Activated T-cell treated with anti-CD3 and anti-CD28 coated beads, Interleukin-2, amount 50 U/mL, for 24 hours (primary cell): ENCODE measurements at regions not wholly inside any gene's neighbourhood (a gene's known extent, or its start where the extent isn't known, plus 50 kb on each side); places are given as distances from the start of the nearest gene placed in this dataset.

Experiments
- DNase-seq: peaks from one replicate; pipeline ENCODE4 v3.0.0-alpha.2; 2020
- H3K27ac Mint-ChIP-seq: 2 replicates; pipeline ENCODE4 v1.8.0; 2020; ENCODE audit warnings: mild to moderate bottlenecking, mixed read lengths
- H3K27me3 Mint-ChIP-seq: 2 replicates; pipeline ENCODE4 v1.8.0; 2020; ENCODE audit warnings: mixed read lengths
- H3K36me3 Mint-ChIP-seq: 2 replicates; pipeline ENCODE4 v1.8.0; 2020; ENCODE audit warnings: low read depth, mixed read lengths
- H3K4me1 Mint-ChIP-seq: 2 replicates; pipeline ENCODE4 v1.8.0; 2020; ENCODE audit warnings: low read depth, mixed read lengths
- H3K4me3 Mint-ChIP-seq: 2 replicates; pipeline ENCODE4 v1.8.0; 2020; ENCODE audit warnings: mild to moderate bottlenecking, moderate library complexity, mixed read lengths
- H3K9me3 Mint-ChIP-seq: 2 replicates; pipeline ENCODE4 v1.8.0; 2020; ENCODE audit warnings: mixed read lengths

DNA sequence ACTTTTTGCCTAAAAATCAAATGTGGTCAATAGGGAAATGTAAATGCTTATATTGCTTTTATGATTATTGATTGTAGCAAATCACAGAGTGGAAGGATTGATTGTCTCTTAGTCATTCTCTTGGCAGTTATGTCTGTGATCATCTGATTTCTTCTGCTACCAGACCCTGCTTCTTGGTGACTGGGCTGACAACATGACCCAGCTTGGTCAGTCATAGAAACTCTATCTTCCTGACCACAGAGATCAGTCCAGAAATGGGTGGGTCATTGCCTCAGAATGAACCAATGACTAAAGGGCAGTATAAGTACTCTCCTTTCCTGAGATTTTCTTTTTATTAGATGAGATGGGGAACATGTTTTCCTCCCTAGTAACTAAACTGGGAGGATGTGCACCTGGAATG, 87.6 kb downstream of the MAIP1 start:
- H3K4me1 Mint-ChIP-seq, result no peaks in the 10 kb centered on the region
- peaks cover 18% of the 10 kb centered on the region for H3K27me3 Mint-ChIP-seq
- peaks cover 18% of the 10 kb centered on the region for H3K9me3 Mint-ChIP-seq
- no peak for DNase-seq
- H3K36me3 Mint-ChIP-seq, result no peaks in the 10 kb centered on the region
- H3K27ac Mint-ChIP-seq, result no peak overlapping the region
- no peak overlapping the region for H3K4me3 Mint-ChIP-seq

DNA sequence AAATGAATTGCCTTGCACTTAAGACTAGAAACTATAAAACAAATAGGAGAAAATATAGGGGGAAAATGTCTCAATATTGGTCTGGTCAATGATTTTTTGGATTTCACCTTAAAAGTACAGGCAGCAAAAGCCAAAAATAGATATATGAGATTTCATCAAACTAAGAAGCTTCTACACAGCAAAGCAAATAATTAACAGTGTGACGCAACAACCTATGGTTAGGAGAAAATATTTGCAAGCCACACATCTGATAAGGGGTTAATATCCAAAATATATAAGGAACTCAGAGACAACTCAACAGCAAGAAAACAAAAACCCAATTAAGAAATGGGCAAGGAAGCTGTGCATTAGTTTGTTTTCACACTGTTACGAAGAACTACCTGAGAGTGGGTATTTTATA, 89.1 kb downstream of the MAIP1 start:
- DNase-seq, result no peak
- no peak overlapping the region for H3K27ac Mint-ChIP-seq
- no peaks in the 10 kb centered on the region for H3K36me3 Mint-ChIP-seq
- H3K4me1 Mint-ChIP-seq, result no peaks in the 10 kb centered on the region
- peaks cover 18% of the 10 kb centered on the region for H3K9me3 Mint-ChIP-seq
- peaks cover 23% of the 10 kb centered on the region for H3K27me3 Mint-ChIP-seq
- H3K4me3 Mint-ChIP-seq, result no peak overlapping the region

DNA sequence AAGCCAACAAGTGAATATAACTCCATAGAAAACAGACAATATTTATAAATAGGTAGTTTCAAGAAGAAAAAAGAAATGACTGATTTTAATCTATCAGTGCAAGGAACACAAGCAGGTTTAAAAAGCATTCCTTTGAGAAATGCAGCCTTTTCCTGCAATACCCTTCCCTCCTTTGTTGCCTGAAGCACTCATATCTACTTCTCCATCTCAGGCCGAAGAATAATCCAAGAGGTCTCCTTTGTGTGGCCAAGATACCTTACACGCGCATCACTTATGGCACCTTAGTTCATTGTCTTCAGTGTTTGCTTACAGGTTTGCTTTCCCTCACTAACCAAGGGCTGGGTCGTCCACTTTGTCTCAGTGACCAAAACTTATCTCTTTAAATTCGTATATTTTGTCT, 93.0 kb downstream of the MAIP1 start:
- H3K27ac Mint-ChIP-seq, result no peak overlapping the region
- no peaks in the 10 kb centered on the region for H3K4me1 Mint-ChIP-seq
- H3K9me3 Mint-ChIP-seq, result peaks cover 18% of the 10 kb centered on the region
- DNase-seq, result no peak
- H3K36me3 Mint-ChIP-seq, result no peaks in the 10 kb centered on the region
- no peak overlapping the region for H3K4me3 Mint-ChIP-seq
- peaks cover 31% of the 10 kb centered on the region for H3K27me3 Mint-ChIP-seq

DNA sequence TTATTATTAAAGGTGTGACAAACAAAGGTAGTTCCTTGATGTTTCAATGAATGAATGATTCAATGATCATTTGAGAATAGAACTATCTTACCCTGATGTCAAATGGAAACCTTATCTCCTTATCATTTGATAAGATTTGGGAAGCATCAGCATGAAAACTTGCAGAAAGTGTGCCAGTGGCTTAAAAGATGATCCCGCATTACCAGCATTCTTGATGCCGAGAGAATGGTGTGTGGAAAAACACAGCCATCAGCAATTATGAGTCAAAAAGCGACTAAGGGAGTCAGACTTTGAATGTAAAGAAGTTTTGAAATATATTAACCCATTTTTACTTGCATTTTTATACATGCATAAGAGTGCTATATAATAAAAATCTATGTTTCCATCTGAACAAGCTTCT, 93.7 kb downstream of the MAIP1 start:
- Mint-ChIP-seq H3K36me3 (no peaks in the 10 kb centered on the region), H3K4me3 (no peak overlapping the region), H3K27me3 (peaks cover 34% of the 10 kb centered on the region), H3K9me3 (peaks cover 16% of the 10 kb centered on the region), H3K27ac (no peak overlapping the region), H3K4me1 (no peaks in the 10 kb centered on the region)
- DNase-seq, result no peak

DNA sequence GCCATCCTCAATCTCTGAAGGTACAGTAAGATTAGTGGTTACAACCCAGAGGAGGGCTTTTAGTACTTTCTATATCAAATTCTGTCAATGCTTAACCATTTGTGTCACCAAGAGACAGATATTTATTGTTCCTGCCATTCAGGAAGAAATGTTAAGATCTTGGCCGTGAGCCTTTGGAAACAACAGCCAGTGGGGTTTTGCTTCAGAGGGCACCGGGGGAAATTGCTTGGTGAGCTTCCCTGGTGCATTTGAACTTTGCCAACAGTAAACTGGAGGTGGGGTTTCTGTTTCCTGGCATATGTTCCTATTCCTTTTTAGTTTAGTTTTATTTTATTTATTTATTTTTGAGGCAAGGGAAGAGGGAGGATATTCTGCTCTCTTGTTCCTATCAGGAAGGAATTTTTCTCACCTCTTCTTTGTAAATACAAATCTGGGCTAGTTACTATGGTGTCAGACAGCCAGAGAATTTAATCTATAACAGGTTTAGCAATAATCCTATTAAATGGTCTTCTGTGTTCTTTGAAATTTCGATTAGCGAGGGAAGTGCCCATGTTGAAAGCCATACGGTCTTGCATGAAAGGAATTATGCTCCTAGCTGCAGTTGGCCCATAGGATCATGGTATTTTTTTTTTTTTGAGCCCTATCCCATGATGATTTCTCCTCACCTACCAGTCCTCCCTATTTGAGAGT, 95.7 kb downstream of the MAIP1 start:
- peaks cover 47% of the 10 kb centered on the region for H3K27me3 Mint-ChIP-seq
- no peak for DNase-seq

DNA sequence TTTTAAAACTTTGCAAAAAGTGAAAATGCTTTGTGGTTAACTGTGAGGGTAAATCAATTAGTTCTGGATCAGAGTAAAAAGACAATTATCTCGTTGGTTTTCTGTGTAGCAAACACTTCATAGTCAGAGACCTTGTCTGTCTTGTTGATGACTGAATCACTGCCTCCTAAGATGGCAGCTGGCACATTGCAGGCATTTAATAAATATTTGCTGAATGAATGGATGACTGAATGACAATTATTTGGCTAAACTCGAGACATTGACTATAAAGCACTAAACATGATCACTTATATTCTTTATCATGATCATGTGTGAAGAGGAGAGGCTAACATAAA, 96.2 kb downstream of the MAIP1 start:
- no peaks in the 10 kb centered on the region for H3K4me1 Mint-ChIP-seq
- peaks cover 52% of the 10 kb centered on the region for H3K27me3 Mint-ChIP-seq
- no peaks in the 10 kb centered on the region for H3K36me3 Mint-ChIP-seq
- DNase-seq, result no peak
- H3K9me3 Mint-ChIP-seq, result peaks cover 4% of the 10 kb centered on the region
- no peak overlapping the region for H3K27ac Mint-ChIP-seq
- H3K4me3 Mint-ChIP-seq, result no peak overlapping the region

More for the DNA sequence above, 95.7 kb downstream of the MAIP1 start:
- no peaks in the 10 kb centered on the region for H3K36me3 Mint-ChIP-seq
- H3K4me3 Mint-ChIP-seq, result no peak overlapping the region
- no peaks in the 10 kb centered on the region for H3K4me1 Mint-ChIP-seq
- no peak overlapping the region for H3K27ac Mint-ChIP-seq
- H3K9me3 Mint-ChIP-seq, result peaks cover 8% of the 10 kb centered on the region

DNA sequence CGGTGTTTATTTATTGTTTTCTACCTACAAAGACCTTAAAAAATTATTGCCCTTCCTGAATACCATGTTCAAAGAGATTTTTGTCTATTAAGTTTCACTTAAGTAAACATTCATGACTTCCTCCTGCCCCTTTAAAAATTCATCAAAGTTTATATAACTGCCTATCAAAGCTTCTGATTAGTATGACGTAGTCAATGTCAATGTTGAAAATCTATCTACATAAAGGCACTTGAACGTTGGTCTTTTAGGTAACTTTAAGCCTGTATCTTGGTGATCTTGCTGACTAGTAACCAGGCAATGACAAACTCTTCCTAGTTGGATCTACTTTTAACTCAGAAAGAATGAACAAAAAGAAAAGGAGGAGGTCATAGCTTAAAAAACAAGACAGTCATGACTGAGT, 97.2 kb downstream of the MAIP1 start:
- DNase-seq, result no peak
- no peaks in the 10 kb centered on the region for H3K36me3 Mint-ChIP-seq
- H3K4me1 Mint-ChIP-seq, result no peaks in the 10 kb centered on the region
- H3K4me3 Mint-ChIP-seq, result no peak overlapping the region
- no peak overlapping the region for H3K27ac Mint-ChIP-seq
- peaks cover 57% of the 10 kb centered on the region for H3K27me3 Mint-ChIP-seq
- peaks cover 2% of the 10 kb centered on the region for H3K9me3 Mint-ChIP-seq

DNA sequence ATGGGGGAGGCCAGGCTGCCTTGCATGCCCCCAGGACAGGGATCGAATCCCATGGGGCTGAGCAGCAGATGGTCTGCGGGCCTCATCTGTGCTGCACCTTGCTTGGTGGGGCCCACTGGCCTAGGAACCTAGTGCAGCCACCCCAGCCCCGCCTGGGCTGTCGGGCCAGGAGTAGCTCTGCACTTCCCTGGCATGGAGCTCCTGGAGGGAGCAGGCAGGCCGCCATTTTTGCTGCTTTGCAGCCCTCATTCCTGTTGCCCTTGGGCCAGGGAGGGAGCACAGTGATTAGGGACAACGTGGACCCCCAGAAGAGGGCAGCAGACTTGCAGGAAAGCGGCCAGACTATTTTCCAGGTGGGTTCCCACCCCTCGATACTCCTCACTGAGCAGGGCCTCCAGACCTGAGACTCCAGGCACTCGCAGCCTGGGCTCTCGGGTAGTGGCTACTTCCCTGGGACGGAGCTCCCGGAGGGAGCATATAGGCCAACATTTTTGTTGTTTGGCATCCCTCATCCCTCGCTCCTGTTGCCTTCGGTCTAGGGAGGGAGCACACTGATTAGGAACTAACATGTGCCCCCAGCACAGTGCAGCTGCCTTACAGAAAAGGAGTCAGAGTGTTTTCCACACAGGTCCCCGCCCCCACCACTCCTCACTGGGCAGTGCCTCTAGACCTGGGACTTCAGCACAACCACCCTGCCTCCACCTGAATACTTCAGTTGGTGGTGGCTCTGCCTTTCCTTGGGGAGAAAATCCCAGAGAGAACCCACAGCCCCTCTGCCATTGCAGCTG, 99.5 kb downstream of the MAIP1 start:
- no peak for DNase-seq

DNA sequence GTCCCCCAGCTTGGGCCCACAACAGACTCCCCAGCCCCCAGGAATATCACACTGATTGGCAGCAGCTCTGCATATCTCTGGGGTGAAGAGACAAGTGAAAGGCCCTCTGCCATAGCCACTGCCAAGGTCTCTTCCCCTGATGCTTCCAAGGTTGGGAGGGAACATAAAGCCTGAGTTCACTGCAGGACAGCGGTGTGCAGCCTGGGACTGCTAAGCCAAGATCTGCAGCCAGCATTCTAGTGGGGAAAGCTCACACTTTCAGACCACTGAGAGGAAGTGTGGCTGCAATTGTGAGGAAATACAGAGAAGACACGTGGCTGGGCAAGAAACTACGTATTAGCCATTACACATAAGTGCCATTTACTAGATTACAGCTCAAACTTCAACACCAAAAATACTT, 100.7 kb downstream of the MAIP1 start:
- no peak overlapping the region for H3K4me3 Mint-ChIP-seq
- no peaks in the 10 kb centered on the region for H3K4me1 Mint-ChIP-seq
- DNase-seq, result no peak
- no peak overlapping the region for H3K27ac Mint-ChIP-seq
- H3K36me3 Mint-ChIP-seq, result no peaks in the 10 kb centered on the region
- peaks cover 66% of the 10 kb centered on the region for H3K27me3 Mint-ChIP-seq
- H3K9me3 Mint-ChIP-seq, result peaks cover 4% of the 10 kb centered on the region

More for the DNA sequence above, 99.5 kb downstream of the MAIP1 start:
- no peak overlapping the region for H3K4me3 Mint-ChIP-seq
- peaks cover 66% of the 10 kb centered on the region for H3K27me3 Mint-ChIP-seq
- no peaks in the 10 kb centered on the region for H3K4me1 Mint-ChIP-seq
- H3K9me3 Mint-ChIP-seq, result peaks cover 4% of the 10 kb centered on the region
- no peaks in the 10 kb centered on the region for H3K36me3 Mint-ChIP-seq
- no peak overlapping the region for H3K27ac Mint-ChIP-seq

DNA sequence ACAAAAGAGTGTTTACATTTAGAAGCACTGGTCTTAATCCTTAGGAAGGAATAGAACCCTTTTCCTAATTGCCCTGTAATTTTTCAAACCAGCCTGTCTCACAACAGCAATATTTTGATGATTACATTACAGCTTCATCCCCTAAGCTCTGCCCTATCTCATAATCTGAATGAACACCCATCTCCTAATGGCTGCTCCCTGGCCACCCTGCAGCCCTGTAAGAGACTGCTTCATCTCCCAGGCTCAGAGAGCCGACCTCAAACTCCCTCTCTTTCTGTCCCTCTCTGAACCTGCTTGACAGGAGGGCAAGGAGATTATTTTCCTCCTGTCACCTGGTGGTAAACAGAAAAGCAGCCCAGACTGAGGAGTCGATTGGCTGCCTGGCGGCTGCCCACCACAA, 107.8 kb downstream of the MAIP1 start:
- Mint-ChIP-seq H3K36me3 (no peaks in the 10 kb centered on the region), H3K27me3 (peaks cover 30% of the 10 kb centered on the region), H3K4me1 (no peaks in the 10 kb centered on the region), H3K27ac (no peak overlapping the region), H3K9me3 (no peaks in the 10 kb centered on the region), H3K4me3 (no peak overlapping the region)
- no peak for DNase-seq

DNA sequence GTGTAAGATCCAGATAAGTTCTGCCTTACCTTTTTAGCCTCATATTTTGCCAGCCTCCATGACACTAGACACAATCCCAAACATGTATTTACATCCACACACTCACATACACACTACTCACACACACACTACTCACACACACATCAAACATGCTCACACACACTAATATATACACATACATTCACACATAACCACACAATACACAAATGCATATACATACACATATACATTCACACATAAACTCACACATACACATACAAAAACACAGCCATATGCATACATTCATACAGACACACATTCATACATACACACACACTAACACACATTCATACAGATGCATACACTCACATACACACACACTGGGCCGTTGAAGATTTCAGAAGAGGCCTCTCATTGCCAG, 109.5 kb downstream of the MAIP1 start:
- no peak for DNase-seq
- H3K27me3 Mint-ChIP-seq, result peaks cover 15% of the 10 kb centered on the region
- H3K36me3 Mint-ChIP-seq, result no peaks in the 10 kb centered on the region
- no peak overlapping the region for H3K4me3 Mint-ChIP-seq
- H3K4me1 Mint-ChIP-seq, result no peaks in the 10 kb centered on the region
- no peaks in the 10 kb centered on the region for H3K9me3 Mint-ChIP-seq
- H3K27ac Mint-ChIP-seq, result no peak overlapping the region

DNA sequence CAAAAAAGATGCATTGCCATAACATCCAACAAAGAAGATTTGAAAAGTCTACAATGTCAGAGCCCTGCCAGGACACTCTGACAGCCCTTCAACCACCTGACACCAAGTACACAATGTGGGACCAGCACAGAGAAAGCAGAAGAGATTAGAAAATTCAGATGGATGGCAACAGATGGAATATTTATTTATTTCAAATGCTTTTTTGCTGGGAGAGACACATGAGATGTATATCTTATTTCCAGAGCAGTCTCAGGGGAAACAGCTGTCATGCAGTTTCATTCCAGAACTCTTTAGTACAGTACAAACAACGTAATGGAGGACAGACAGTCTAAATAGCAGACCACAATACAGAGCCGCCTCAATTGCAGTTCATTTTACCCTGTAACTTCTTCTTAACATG, 110.1 kb downstream of the MAIP1 start:
- Mint-ChIP-seq H3K27me3 (peaks cover 15% of the 10 kb centered on the region), H3K4me1 (no peaks in the 10 kb centered on the region), H3K4me3 (no peak overlapping the region), H3K36me3 (no peaks in the 10 kb centered on the region), H3K9me3 (no peaks in the 10 kb centered on the region), H3K27ac (no peak overlapping the region)
- no peak for DNase-seq

DNA sequence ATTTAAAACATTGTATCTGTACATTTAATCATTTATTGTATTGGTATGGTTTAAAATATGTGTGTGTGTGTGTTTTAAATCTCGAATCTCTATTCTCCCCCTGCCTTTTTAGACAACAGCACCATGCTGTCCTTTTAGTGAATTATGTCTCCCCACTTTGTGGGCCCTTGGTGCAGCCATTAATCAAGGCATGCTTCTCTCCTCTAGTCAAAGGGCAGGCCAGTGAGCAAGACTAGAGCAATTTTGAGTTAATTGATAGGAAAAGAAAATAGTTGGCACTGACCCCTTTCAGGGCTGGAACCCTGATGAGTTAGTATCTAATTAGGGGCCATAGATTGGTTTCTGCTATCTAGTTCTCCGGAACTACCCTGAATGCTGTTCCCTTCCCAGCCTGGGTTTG, 111.0 kb downstream of the MAIP1 start:
- peaks cover 5% of the 10 kb centered on the region for H3K4me1 Mint-ChIP-seq
- no peak overlapping the region for H3K27ac Mint-ChIP-seq
- no peak overlapping the region for H3K4me3 Mint-ChIP-seq
- DNase-seq, result no peak
- H3K27me3 Mint-ChIP-seq, result peaks cover 15% of the 10 kb centered on the region
- H3K36me3 Mint-ChIP-seq, result no peaks in the 10 kb centered on the region
- peaks cover 2% of the 10 kb centered on the region for H3K9me3 Mint-ChIP-seq

DNA sequence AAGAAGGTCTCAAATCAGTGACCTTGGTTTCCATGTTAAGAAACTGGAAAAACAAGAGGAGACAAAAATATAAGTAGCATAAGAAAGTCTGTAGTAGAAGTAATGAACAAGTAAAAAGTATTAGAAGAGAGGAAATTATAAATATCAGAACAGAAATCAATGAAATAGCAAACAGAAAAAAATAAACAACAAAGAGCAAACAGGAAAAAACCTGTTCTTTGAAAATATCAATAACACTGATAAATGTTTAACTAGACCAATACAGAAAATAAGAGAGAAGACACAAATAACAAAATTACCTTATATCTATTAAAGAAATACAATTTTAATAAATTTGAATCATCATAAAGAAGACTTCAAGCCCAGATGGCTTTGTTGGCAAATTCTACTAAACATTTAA, 113.3 kb downstream of the MAIP1 start:
- no peak for DNase-seq
- Mint-ChIP-seq H3K9me3 (peaks cover 11% of the 10 kb centered on the region), H3K4me3 (no peak overlapping the region), H3K36me3 (no peaks in the 10 kb centered on the region), H3K27me3 (peaks cover 7% of the 10 kb centered on the region), H3K27ac (no peak overlapping the region), H3K4me1 (peaks cover 5% of the 10 kb centered on the region)

DNA sequence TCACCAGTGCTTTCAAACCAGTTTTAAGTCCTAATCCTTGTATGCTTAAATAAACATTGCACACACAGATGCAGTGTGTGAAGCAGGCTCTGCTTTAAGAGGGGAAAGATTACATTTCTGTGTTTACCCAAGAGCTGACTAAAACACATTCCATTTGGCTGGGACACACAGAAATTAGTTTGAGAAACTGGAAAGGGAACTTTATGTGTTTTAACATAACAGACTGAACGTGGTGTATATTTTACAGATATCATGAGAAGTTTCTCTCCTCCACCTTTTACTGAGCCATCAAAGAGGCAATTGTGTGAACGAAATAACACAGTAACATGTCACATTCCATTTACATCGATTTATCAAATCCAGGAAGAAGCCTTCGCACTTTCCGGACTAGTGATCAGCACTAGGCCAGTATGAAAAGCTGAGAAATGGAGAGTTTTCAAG, 121.8 kb downstream of the MAIP1 start:
- Mint-ChIP-seq H3K4me3 (no peak overlapping the region), H3K27me3 (peaks cover 7% of the 10 kb centered on the region), H3K4me1 (no peaks in the 10 kb centered on the region), H3K36me3 (no peaks in the 10 kb centered on the region), H3K9me3 (peaks cover 1% of the 10 kb centered on the region), H3K27ac (no peak overlapping the region)
- DNase-seq, result no peak
